ENCODE measurements at regions not wholly inside any gene's neighbourhood (a gene's known extent, or its start where the extent isn't known, plus 50 kb on each side); places are given as distances from the start of the nearest gene placed in this dataset.

DNA sequence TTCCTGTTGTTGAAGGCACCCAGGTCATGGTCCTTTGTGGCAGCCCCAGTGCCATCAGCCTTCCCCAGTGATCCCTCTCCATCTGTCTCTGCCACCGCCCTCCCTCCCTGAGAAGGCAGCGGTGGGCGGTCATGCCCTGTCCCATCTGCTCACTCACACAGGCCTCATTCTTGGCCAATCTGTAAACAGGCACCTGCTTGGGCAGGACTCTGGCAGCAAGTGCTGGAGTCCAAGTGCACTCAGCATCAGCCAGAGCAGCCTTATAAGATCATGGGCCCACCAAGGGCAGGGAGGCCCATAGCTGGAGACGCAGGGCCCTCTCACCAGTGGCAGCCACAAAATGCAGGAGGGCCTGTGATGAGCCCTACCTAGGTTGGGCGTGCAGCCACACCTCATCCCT, 140.9 kb downstream of the TWIST2 start:
- no peaks in the 10 kb centered on the region for H3K36me3 Mint-ChIP-seq (ENCODE audit: low read depth)
- H3K9me3 Mint-ChIP-seq, result no peaks in the 10 kb centered on the region
- H3K4me3 Mint-ChIP-seq, result no peak overlapping the region
- H3K27me3 Mint-ChIP-seq (ENCODE audit: insufficient read depth), result no peaks in the 10 kb centered on the region
- no peak for DNase-seq (ENCODE audit: low spot score)
- H3K4me1 Mint-ChIP-seq (ENCODE audit: low read depth), result no peaks in the 10 kb centered on the region
- intact Hi-C loops (cut with micrococcal nuclease), result no loop called here
- H3K27ac Mint-ChIP-seq, result no peak overlapping the region

DNA sequence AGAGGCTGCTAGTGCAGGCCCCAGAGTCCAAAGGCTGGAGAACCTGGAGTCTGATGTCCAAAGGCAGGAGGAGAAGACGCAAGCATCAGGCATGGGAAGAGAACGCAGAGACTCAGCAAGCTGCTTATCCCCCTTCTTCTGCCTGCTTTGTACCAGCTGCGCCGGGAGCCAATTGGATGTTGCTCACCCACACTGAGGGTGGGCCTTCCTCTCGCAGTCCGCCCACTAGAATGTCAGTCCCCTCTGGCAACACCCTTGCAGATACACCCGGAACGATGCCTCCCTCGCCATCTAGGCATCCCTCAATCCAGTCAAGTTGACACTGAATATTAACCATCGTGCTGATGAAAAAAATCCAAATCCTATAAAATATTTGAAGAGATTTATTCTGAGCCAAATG, 141.6 kb downstream of the TWIST2 start:
- Mint-ChIP-seq H3K36me3 (ENCODE audit: low read depth) (no peaks in the 10 kb centered on the region), H3K9me3 (no peaks in the 10 kb centered on the region), H3K4me3 (no peak overlapping the region), H3K4me1 (ENCODE audit: low read depth) (no peaks in the 10 kb centered on the region), H3K27me3 (ENCODE audit: insufficient read depth) (no peaks in the 10 kb centered on the region), H3K27ac (no peak overlapping the region)
- no peak for DNase-seq (ENCODE audit: low spot score)
- intact Hi-C loops (cut with micrococcal nuclease), result no loop called here

DNA sequence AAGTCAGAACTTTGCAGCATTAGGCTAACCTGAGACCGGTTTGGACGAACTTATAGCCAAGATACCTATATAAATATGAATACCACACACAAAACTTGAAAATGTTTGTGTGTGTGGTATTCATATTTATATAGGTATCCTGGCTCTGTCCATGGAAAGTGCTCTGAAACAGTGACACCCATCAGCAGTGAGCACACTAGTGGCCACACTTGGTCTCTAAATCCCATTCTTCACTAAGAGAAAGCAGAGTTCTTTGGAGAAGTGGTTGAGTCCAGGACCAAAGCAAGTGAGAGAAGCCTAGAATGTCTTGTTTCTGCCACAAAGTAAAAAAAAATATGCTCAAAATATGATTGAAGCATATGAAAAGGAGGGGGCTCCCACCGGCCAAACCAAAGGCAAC, 146.5 kb downstream of the TWIST2 start:
- no peaks in the 10 kb centered on the region for H3K4me1 Mint-ChIP-seq (ENCODE audit: low read depth)
- no peak for DNase-seq (ENCODE audit: low spot score)
- H3K9me3 Mint-ChIP-seq, result no peaks in the 10 kb centered on the region
- H3K4me3 Mint-ChIP-seq, result no peak overlapping the region
- peaks cover 3% of the 10 kb centered on the region for H3K27me3 Mint-ChIP-seq (ENCODE audit: insufficient read depth)
- H3K36me3 Mint-ChIP-seq (ENCODE audit: low read depth), result no peaks in the 10 kb centered on the region
- H3K27ac Mint-ChIP-seq, result no peak overlapping the region
- intact Hi-C loops (cut with micrococcal nuclease), result no loop called here

DNA sequence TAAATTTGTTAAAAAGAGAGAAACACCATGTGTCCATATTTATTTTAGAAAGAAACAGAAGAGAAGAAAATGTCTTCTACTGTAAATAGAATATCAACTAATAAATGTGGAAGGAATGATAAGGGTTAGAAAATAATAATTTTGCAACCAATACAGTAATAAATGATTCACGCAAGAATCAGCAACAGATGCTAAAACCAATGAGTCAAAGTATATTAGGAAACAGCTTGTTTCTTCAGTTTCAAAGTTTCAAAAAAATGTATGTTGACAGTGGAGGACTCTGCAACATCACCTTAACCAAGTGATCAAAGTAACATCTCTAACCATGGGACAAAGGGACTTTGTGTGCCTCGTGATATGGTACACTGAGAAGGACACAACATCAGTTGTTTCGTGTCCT, 147.0 kb downstream of the TWIST2 start:
- no peak overlapping the region for H3K4me3 Mint-ChIP-seq
- H3K9me3 Mint-ChIP-seq, result no peaks in the 10 kb centered on the region
- H3K36me3 Mint-ChIP-seq (ENCODE audit: low read depth), result no peaks in the 10 kb centered on the region
- H3K27me3 Mint-ChIP-seq (ENCODE audit: insufficient read depth), result peaks cover 3% of the 10 kb centered on the region
- H3K27ac Mint-ChIP-seq, result no peak overlapping the region
- intact Hi-C loops (cut with micrococcal nuclease), result no loop called here
- H3K4me1 Mint-ChIP-seq (ENCODE audit: low read depth), result no peaks in the 10 kb centered on the region
- DNase-seq (ENCODE audit: low spot score), result no peak

DNA sequence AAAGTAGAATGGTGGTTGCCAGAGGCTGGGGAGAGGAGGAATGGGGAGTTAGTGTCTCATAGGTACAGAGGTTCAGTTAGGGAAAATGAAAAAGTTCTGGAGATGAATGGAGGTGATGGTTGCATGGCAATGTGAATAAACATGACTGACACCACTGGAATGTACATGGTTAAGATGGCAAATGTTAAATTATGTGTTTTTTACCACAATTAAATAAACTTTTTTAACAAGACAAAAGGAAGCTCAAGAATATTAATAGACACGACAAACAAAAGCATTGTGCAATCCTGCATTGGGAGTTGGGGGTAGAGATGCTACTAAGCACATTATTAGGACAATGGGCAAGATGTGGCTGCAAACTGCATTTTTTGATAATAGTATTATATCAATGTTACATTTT, 147.7 kb downstream of the TWIST2 start:
- H3K36me3 Mint-ChIP-seq (ENCODE audit: low read depth), result no peaks in the 10 kb centered on the region
- H3K27ac Mint-ChIP-seq, result no peak overlapping the region
- H3K9me3 Mint-ChIP-seq, result no peaks in the 10 kb centered on the region
- peaks cover 3% of the 10 kb centered on the region for H3K27me3 Mint-ChIP-seq (ENCODE audit: insufficient read depth)
- H3K4me1 Mint-ChIP-seq (ENCODE audit: low read depth), result no peaks in the 10 kb centered on the region
- H3K4me3 Mint-ChIP-seq, result no peak overlapping the region
- intact Hi-C loops (cut with micrococcal nuclease), result no loop called here
- no peak for DNase-seq (ENCODE audit: low spot score)

DNA sequence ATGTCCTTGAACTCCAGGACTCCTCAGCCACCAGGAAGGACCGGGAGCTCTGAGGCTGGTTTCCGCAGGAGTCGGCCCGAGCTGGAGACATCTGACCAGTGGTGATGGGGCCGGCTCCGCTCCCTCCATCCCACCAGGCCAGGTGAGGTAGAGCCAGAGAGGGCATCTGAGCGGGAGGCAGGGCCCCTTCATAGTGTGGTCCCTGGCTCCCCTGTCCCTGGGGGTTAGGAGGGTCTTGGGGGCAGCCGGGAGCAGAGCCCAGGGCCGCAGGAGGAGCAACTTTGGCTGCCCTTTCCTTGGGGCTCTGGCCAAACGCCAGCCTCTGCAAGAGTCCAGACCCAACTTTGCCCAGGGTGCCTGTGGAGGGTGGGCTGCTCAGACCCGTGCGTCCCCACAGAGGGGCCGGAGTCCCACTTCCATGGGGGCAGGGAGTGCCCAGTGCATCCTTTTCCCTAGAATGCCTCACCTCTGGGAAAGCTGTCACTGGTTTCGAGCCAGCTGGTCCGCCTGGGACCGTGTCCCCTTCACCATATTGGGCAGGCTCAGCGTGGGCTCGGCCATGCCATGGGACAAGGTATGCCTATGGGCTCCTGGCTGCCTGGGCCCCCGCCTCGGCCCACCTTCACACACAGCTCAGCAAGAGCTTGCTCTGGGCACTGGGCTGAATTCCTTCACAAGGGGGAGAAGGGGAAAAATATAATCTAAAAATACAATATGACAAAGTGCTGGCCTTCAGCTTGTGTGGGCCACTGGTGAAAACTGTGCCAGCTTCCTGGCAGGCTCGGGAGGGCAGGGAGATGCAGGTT, 148.6 kb downstream of the TWIST2 start:
- intact Hi-C loops (cut with micrococcal nuclease), result no loop called here
- H3K9me3 Mint-ChIP-seq, result no peaks in the 10 kb centered on the region
- no peak for DNase-seq (ENCODE audit: low spot score)
- no peaks in the 10 kb centered on the region for H3K4me1 Mint-ChIP-seq (ENCODE audit: low read depth)
- H3K4me3 Mint-ChIP-seq, result no peak overlapping the region
- H3K27me3 Mint-ChIP-seq (ENCODE audit: insufficient read depth), result peaks cover 3% of the 10 kb centered on the region
- no peak overlapping the region for H3K27ac Mint-ChIP-seq
- H3K36me3 Mint-ChIP-seq (ENCODE audit: low read depth), result no peaks in the 10 kb centered on the region

DNA sequence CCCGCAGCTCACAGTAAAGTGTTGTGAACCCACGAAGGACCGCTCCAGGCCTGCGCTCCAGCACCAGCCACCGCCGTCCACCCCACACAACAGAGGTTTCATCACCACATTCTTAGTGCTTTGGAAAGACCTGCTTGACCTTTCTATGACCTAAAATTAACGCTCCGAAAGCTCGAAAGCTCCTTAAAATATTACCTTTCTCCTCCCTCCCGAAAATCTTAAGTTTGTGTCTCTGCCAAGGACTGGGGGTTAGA, 149.2 kb downstream of the TWIST2 start:
- no peaks in the 10 kb centered on the region for H3K9me3 Mint-ChIP-seq
- no peak overlapping the region for H3K27ac Mint-ChIP-seq
- intact Hi-C loops (cut with micrococcal nuclease), result no loop called here
- H3K36me3 Mint-ChIP-seq (ENCODE audit: low read depth), result peaks cover under 1% of the 10 kb centered on the region
- H3K4me1 Mint-ChIP-seq (ENCODE audit: low read depth), result no peaks in the 10 kb centered on the region
- no peak for DNase-seq (ENCODE audit: low spot score)
- H3K4me3 Mint-ChIP-seq, result no peak overlapping the region
- H3K27me3 Mint-ChIP-seq (ENCODE audit: insufficient read depth), result peaks cover 3% of the 10 kb centered on the region

DNA sequence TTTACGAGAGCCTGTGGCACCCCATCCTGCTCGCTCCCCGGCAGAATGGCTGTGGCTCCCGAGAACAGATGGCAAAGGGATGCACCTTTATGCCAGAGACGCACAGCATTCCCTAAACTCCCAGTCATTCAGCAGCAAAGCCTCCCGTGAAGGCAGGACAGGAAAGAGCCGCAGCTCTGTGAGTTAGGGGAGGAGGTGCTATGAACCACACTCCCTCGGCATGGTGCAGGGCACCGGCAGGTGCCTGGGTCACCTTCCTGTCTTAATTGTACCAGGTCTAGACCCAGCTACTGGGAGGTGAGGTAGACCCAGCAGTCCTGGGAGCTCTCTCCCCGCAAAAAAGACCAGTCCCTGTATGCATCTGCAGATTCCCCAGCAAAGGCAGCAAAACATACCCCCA, 149.8 kb downstream of the TWIST2 start:
- H3K4me3 Mint-ChIP-seq, result no peak overlapping the region
- DNase-seq (ENCODE audit: low spot score), result no peak
- no peaks in the 10 kb centered on the region for H3K4me1 Mint-ChIP-seq (ENCODE audit: low read depth)
- H3K27ac Mint-ChIP-seq, result no peak overlapping the region
- H3K9me3 Mint-ChIP-seq, result no peaks in the 10 kb centered on the region
- H3K36me3 Mint-ChIP-seq (ENCODE audit: low read depth), result peaks cover 2% of the 10 kb centered on the region
- intact Hi-C loops (cut with micrococcal nuclease), result no loop called here
- peaks cover 3% of the 10 kb centered on the region for H3K27me3 Mint-ChIP-seq (ENCODE audit: insufficient read depth)

Data from activated T-helper 1 cell treated with anti-CD3 and anti-CD28 coated beads, Interleukin-12 subunit alpha, Interleukin-12 subunit beta, Interleukin-2, Interleukin-4 antibody, amounts not matched to agents 30 ng/mL and 10 ng/mL and 1 ng/mL, durations not matched to agents 14 hours and 24 hours and 36 hours (primary cell).